Neural cell (in vitro differentiated cells): ENCODE measurements at regions not wholly inside any gene's neighbourhood (a gene's known extent, or its start where the extent isn't known, plus 50 kb on each side); places are given as distances from the start of the nearest gene placed in this dataset.

ENCODE experiments used
- CTCF ChIP-seq: fragments of 450-650 bp; IDR thresholded peaks from 2 replicates; pipeline ENCODE4 v1.5.1; 2014; ENCODE audit warnings: antibody characterized with exemption, mild to moderate bottlenecking, moderate library complexity; ENCODE audit not compliant: poor library complexity, severe bottlenecking
- TAF1 ChIP-seq: IDR thresholded peaks from 2 replicates; pipeline ENCODE4 v1.6.1; 2012; ENCODE audit warnings: low read depth

- TF ChIP-seq TAF1 (no peak), CTCF (no peak)
These were observed 1237.1 kb downstream of the PCDH19 start for GRCh38 chrX:99172958-99173357.
